ENCODE measurements at regions not wholly inside any gene's neighbourhood (a gene's known extent, or its start where the extent isn't known, plus 50 kb on each side); places are given as distances from the start of the nearest gene placed in this dataset.
"Not testable (repeated sequence)": the region's sequence is repeated elsewhere in the genome, so short reads cannot be mapped to it uniquely, and the experiment has no call there.

- no peak for DNase-seq
Measured at GRCh38 chr9:29311221-29311620, 1737.9 kb upstream of the C9orf72 start.

- DNase-seq = no peak
Measured at GRCh38 chr9:29312327-29312726, 1739.0 kb upstream of the C9orf72 start.

GRCh38 chr9:29319736-29320513 is 1746.6 kb upstream of the C9orf72 start:
- DNase-seq = no peak

- no peak for DNase-seq
Measured at GRCh38 chr9:29322240-29322639, 1749.0 kb upstream of the C9orf72 start.

- DNase-seq = no peak
Measured at GRCh38 chr9:29325894-29326293, 1752.6 kb upstream of the C9orf72 start.

- no peak for DNase-seq
Measured at GRCh38 chr9:29332789-29333188, 1759.5 kb upstream of the C9orf72 start.

- DNase-seq = no peak
Measured at GRCh38 chr9:29336281-29336680, 1763.0 kb upstream of the C9orf72 start.

GRCh38 chr9:29339387-29339786 is 1766.1 kb upstream of the C9orf72 start:
- DNase-seq = no peak

GRCh38 chr9:29348999-29349398 is 1775.7 kb upstream of the C9orf72 start:
- DNase-seq = no peak

- DNase-seq = no peak
Measured at GRCh38 chr9:29389421-29389820, 1816.1 kb upstream of the C9orf72 start.

GRCh38 chr9:29390859-29391258 is 1817.6 kb upstream of the C9orf72 start:
- no peak for DNase-seq

- DNase-seq = no peak
Measured at GRCh38 chr9:29393064-29393463, 1819.8 kb upstream of the C9orf72 start.

- no peak for DNase-seq
Measured at GRCh38 chr9:29394855-29395254, 1821.6 kb upstream of the C9orf72 start.

- DNase-seq = no peak
Measured at GRCh38 chr9:29397148-29397547, 1823.9 kb upstream of the C9orf72 start.

- DNase-seq = no peak
Measured at GRCh38 chr9:29416204-29416603, 1842.9 kb upstream of the C9orf72 start.

GRCh38 chr9:29422438-29422837 is 1849.2 kb upstream of the C9orf72 start:
- no peak for DNase-seq

GRCh38 chr9:29432191-29432590 is 1858.9 kb upstream of the C9orf72 start:
- DNase-seq = no peak

GRCh38 chr9:29432656-29433055 is 1859.4 kb upstream of the C9orf72 start:
- not testable (repeated sequence) for DNase-seq

- DNase-seq = no peak
Measured at GRCh38 chr9:29435368-29435767, 1862.1 kb upstream of the C9orf72 start.

- no peak for DNase-seq
Measured at GRCh38 chr9:29437526-29437925, 1864.2 kb upstream of the C9orf72 start.

- DNase-seq = no peak
Measured at GRCh38 chr9:29439961-29440360, 1866.7 kb upstream of the C9orf72 start.

GRCh38 chr9:29440449-29440848 is 1867.2 kb upstream of the C9orf72 start:
- no peak for DNase-seq

- DNase-seq = no peak
Measured at GRCh38 chr9:29445751-29446150, 1872.5 kb upstream of the C9orf72 start.

- no peak for DNase-seq
Measured at GRCh38 chr9:29449306-29449705, 1876.0 kb upstream of the C9orf72 start.

GRCh38 chr9:29450343-29450875 is 1877.1 kb upstream of the C9orf72 start:
- not testable (repeated sequence) for DNase-seq

Measured in cerebellar nuclear complex (tissue), 1 donor.